GM12873 (cell line): ENCODE measurements at regions not wholly inside any gene's neighbourhood (a gene's known extent, or its start where the extent isn't known, plus 50 kb on each side); places are given as distances from the start of the nearest gene placed in this dataset.

Source experiments
- TF ChIP-seq, protein P1 (sequence below): IDR thresholded peaks from 2 replicates; pipeline ENCODE4 v1.5.1; 2012; ENCODE audit warnings: low read depth, mild to moderate bottlenecking, moderate library complexity, low read length, control low read depth; ENCODE audit not compliant: insufficient read depth; ENCODE audit errors: missing control alignments

DNA sequence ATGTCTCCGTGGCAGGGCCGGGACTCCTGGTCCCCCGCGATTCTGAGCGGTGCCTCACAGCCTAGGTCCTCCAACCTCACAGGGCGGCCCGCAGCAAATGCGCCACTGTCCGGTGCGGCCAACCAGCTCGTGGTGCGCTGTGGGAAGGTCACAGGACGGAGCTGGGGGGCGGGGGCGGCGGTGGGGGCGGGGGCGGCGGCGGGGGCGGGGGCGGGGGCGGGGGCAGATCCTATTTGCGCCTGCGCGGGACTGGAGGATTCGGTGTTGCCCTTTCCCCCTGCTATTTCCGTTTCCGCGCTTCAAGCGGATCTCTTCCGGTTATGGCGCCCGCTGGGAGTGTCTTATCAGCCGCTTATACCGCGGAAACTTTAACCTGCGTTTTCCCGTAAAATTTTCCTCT is 106.7 kb upstream of the SNRPN start:
- TF ChIP-seq, protein P1, sequence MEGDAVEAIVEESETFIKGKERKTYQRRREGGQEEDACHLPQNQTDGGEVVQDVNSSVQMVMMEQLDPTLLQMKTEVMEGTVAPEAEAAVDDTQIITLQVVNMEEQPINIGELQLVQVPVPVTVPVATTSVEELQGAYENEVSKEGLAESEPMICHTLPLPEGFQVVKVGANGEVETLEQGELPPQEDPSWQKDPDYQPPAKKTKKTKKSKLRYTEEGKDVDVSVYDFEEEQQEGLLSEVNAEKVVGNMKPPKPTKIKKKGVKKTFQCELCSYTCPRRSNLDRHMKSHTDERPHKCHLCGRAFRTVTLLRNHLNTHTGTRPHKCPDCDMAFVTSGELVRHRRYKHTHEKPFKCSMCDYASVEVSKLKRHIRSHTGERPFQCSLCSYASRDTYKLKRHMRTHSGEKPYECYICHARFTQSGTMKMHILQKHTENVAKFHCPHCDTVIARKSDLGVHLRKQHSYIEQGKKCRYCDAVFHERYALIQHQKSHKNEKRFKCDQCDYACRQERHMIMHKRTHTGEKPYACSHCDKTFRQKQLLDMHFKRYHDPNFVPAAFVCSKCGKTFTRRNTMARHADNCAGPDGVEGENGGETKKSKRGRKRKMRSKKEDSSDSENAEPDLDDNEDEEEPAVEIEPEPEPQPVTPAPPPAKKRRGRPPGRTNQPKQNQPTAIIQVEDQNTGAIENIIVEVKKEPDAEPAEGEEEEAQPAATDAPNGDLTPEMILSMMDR, result no peak

- TF ChIP-seq, protein P1, result no peak
Measured at GRCh38 chr15:24856397-24857390, 98.1 kb upstream of the SNRPN start.

- TF ChIP-seq, protein P1, result no peak
Measured at GRCh38 chr15:24857763-24858162, 97.0 kb upstream of the SNRPN start.

DNA sequence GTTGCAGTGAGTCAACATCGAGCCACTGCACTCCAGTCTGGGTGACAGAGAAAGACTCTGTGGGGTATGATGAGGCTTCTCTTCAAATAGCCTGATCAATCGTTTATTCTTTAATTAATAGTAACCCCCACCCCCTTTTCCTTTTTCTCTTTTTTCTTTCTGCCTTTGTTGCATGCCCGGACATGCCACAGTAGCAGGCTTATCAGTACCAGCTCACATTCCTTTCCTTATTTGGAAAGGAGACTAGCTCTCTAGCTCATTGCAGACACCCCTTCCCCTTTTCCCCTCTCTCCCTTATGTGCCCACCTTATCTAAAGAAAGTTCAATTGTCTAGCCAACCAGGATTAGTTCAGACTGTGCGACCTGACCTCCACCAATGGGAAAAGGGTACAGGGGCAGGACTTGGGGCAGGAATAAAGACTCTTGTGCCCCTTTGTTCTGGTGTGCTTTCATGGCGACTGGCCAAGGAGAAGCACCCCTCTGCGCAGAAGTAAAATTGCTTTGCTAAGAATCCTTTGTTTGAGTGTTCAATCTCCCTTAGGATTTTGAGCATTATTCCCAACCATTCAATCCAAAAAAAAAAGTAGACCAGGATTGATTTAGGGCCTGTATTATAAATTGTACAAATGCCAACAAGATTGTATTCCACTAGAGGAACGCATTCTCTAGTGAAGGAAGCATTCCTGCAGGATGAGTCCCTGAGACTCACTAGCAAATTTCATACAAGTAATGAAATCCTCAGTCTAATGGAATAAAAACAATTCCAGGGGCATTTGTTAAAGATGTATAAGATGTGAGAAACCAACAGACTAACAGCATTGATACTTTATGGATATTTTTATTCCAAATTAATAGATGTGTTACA is 95.8 kb upstream of the SNRPN start:
- TF ChIP-seq, protein P1, result no peak

GRCh38 chr15:24861014-24861690 is 93.6 kb upstream of the SNRPN start:
- TF ChIP-seq, protein P1, result no peak

DNA sequence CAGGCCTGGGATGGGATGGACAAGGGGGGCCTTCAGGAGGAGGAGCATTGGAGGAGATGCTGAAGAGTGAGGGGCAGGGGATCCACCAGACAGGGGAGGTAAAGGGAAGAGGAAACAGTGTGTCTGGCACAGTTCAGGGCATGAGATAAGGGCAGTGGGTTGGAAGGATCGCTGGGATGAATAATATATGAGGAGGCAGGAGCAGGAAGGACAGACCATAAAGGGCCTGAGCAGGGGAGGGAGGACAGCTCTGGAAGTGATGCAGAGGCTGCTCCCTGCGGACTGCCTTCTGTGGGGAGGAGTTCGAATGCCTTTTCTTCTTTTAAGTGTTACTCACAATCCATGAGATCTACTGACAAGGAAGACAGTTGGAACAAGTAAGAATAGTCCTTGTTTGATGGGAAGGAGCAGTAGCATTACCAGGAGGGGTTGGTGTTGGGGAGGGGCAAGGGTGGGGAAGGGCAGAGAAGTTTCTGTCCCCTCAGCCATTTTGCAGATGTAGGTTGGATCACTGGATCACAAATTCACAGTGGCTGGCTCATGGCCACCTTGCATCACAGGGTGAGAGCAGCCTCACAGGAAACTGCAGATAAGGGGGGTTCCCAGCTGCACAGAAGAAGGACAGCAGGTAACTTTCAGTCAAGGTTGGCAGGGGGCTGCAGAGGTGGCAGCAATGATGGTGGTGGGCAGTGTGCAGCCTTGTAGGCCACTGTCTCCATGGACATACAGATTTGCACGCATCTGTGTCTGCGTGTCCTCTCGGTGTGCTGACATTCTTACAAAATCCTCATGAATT is 91.9 kb upstream of the SNRPN start:
- TF ChIP-seq, protein P1, result no peak
